HL-60 (cell line): ENCODE measurements at regions not wholly inside any gene's neighbourhood (a gene's known extent, or its start where the extent isn't known, plus 50 kb on each side); places are given as distances from the start of the nearest gene placed in this dataset.

Source experiments
- DNase-seq, 2 experiments: peaks; one replicate each; pipeline ENCODE4 v3.0.0-alpha.2; 2010 to 2020; ENCODE audit warnings: low read depth in 1 of 2, low spot score in 1 of 2
- H3K27ac ChIP-seq: fragments of 250-450 bp; sonication (Bioruptor Pico); replicated peaks from 2 replicates; pipeline ENCODE4 v1.5.1; 2020; ENCODE audit warnings: mild to moderate bottlenecking, moderate library complexity
- H3K27me3 ChIP-seq: fragments of 250-450 bp; sonication (Bioruptor Pico); 2 replicates; pipeline ENCODE4 v1.5.1; 2021; ENCODE audit warnings: mild to moderate bottlenecking, moderate library complexity; ENCODE audit not compliant: insufficient read depth, poor library complexity, severe bottlenecking
- H3K4me3 ChIP-seq: replicated peaks from 2 replicates; pipeline ENCODE4 v1.5.1; 2011; ENCODE audit warnings: mild to moderate bottlenecking, control low read depth, low read length; ENCODE audit not compliant: insufficient read depth
- GABPA ChIP-seq: IDR thresholded peaks from 2 replicates; pipeline ENCODE4 v1.6.1; 2012; ENCODE audit warnings: low read depth
- POLR2AphosphoS5 ChIP-seq: IDR thresholded peaks from 2 replicates; pipeline ENCODE4 v1.6.1; 2012; ENCODE audit warnings: low read depth
- SPI1 ChIP-seq: IDR thresholded peaks from 2 replicates; pipeline ENCODE4 v1.6.1; 2012; ENCODE audit warnings: low read depth, mild to moderate bottlenecking, borderline replicate concordance
- TF ChIP-seq, protein P1 (sequence below): IDR thresholded peaks from one replicate; pipeline ENCODE4 v1.5.1; 2011; ENCODE audit warnings: low read length, control low read depth, inconsistent platforms; ENCODE audit not compliant: insufficient read depth
- TF ChIP-seq, protein P2 (sequence below): IDR thresholded peaks from 2 replicates; pipeline ENCODE4 v1.6.1; 2012; ENCODE audit warnings: low read depth; ENCODE audit not compliant: insufficient replicate concordance

DNA sequence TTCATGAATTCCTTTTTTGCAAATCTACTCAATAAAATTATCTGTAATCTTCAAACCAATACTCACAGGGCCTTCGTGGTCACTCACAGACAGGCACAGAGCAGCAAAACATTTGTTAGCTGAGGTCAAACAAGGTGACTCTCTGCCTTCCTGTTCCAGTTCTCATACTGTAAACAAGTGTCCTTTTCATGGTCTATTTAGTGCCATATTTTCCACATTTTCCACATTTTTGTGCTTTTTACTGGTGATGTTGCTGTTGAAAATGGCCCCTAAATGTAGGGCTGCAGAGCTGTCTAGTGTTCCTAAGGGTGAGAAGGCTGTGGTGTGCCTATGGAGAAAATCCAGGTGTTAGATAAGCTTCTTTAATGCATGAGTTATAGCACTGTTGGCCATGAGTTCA, 133.1 kb upstream of the COL21A1 start:
- DNase-seq: no peak
- Histone ChIP-seq H3K4me3 (no peak overlapping the region), H3K27ac (no peak overlapping the region), H3K27me3 (no peaks in the 10 kb centered on the region)
- no peak for TF ChIP-seq GABPA
- TF ChIP-seq, protein P1, sequence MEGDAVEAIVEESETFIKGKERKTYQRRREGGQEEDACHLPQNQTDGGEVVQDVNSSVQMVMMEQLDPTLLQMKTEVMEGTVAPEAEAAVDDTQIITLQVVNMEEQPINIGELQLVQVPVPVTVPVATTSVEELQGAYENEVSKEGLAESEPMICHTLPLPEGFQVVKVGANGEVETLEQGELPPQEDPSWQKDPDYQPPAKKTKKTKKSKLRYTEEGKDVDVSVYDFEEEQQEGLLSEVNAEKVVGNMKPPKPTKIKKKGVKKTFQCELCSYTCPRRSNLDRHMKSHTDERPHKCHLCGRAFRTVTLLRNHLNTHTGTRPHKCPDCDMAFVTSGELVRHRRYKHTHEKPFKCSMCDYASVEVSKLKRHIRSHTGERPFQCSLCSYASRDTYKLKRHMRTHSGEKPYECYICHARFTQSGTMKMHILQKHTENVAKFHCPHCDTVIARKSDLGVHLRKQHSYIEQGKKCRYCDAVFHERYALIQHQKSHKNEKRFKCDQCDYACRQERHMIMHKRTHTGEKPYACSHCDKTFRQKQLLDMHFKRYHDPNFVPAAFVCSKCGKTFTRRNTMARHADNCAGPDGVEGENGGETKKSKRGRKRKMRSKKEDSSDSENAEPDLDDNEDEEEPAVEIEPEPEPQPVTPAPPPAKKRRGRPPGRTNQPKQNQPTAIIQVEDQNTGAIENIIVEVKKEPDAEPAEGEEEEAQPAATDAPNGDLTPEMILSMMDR: no peak
- TF ChIP-seq, protein P2, sequence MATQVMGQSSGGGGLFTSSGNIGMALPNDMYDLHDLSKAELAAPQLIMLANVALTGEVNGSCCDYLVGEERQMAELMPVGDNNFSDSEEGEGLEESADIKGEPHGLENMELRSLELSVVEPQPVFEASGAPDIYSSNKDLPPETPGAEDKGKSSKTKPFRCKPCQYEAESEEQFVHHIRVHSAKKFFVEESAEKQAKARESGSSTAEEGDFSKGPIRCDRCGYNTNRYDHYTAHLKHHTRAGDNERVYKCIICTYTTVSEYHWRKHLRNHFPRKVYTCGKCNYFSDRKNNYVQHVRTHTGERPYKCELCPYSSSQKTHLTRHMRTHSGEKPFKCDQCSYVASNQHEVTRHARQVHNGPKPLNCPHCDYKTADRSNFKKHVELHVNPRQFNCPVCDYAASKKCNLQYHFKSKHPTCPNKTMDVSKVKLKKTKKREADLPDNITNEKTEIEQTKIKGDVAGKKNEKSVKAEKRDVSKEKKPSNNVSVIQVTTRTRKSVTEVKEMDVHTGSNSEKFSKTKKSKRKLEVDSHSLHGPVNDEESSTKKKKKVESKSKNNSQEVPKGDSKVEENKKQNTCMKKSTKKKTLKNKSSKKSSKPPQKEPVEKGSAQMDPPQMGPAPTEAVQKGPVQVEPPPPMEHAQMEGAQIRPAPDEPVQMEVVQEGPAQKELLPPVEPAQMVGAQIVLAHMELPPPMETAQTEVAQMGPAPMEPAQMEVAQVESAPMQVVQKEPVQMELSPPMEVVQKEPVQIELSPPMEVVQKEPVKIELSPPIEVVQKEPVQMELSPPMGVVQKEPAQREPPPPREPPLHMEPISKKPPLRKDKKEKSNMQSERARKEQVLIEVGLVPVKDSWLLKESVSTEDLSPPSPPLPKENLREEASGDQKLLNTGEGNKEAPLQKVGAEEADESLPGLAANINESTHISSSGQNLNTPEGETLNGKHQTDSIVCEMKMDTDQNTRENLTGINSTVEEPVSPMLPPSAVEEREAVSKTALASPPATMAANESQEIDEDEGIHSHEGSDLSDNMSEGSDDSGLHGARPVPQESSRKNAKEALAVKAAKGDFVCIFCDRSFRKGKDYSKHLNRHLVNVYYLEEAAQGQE: no peak
- no peak for TF ChIP-seq POLR2AphosphoS5
- no peak for TF ChIP-seq SPI1

DNA sequence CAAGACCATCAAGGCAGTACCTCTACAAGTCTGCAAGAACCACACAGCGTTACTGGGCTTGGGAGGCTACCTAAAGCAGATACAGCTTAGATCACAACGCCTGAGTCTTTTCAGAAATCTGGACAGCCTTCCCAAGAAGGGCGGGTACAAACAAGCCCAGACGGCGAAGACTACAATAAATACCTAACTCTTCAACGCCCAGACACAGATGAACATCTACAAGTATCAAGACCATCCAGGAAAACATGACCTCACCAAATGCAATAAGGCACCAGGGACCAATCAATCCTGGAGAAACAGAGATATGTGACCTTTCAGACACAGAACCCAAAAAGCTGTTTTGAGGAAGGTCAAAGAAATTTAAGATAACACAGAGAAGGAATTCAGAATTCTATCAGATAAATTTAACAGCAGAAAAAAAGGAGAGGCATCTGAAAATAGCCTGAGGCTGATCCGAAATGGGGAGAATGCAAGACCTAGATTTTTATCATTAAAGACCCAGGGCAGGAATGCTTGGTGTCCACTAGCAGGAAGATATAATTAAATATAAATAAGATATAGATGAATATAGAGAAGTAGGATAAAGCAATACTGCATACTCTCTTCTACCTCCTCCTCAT, 131.7 kb upstream of the COL21A1 start:
- Histone ChIP-seq H3K27ac (no peak overlapping the region), H3K27me3 (no peaks in the 10 kb centered on the region), H3K4me3 (no peak overlapping the region)
- TF ChIP-seq GABPA (no peak), POLR2AphosphoS5 (no peak), SPI1 (no peak)
- TF ChIP-seq, protein P2: no peak
- TF ChIP-seq, protein P1: no peak
- DNase-seq: no peak

DNA sequence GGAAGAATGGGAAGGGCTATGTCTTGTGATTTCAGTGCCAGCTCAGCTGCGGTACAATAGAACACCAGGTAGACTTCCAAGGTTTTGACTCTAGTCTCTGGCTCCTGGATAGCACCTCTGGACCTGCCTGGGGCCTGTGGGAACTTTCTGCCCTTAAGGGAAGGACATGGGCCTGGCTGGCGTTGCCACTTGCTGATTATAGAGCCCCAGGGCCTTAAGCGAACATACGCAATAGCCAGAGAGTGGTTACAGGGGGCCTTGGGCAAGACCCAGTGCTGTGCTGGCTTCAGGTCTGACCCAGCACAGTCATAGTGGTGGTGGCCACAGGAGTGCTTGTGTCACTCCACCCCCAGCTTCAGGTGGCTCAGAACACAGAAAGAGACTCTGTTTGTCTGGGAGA, 131.1 kb upstream of the COL21A1 start:
- DNase-seq: no peak
- H3K4me3 ChIP-seq: no peak overlapping the region
- no peak overlapping the region for H3K27ac ChIP-seq
- TF ChIP-seq SPI1 (no peak), POLR2AphosphoS5 (no peak), GABPA (no peak)
- TF ChIP-seq, protein P2: no peak
- TF ChIP-seq, protein P1: no peak
- H3K27me3 ChIP-seq: no peaks in the 10 kb centered on the region
